Gastroesophageal sphincter (tissue), 4 donors: ENCODE measurements at regions not wholly inside any gene's neighbourhood (a gene's known extent, or its start where the extent isn't known, plus 50 kb on each side); places are given as distances from the start of the nearest gene placed in this dataset.

Experiments
- ATAC-seq: fragments of 150-250 bp; one replicate; pipeline ENCODE4 v1.9.1; 2016; ENCODE audit warnings: mild to moderate bottlenecking, moderate library complexity
- H3K27ac ChIP-seq, 4 donors: fragments of 200-600 bp; sonication (generic) in 3 of 4; 1 replicate in 3 of 4; 2 replicates in 1 of 4; pipeline ENCODE4 v1.5.1; 2016 to 2019
- H3K27me3 ChIP-seq: fragments of 200-600 bp; sonication (generic); one replicate; pipeline ENCODE4 v1.5.1; 2019
- H3K36me3 ChIP-seq, 2 donors: fragments of 200-600 bp; sonication (generic); one replicate each; pipeline ENCODE4 v1.5.1; 2019; ENCODE audit warnings: control low read depth in 1 of 2
- H3K4me1 ChIP-seq, 3 donors: fragments of 200-600 bp; sonication (generic); 1 replicate in 2 of 3; 2 replicates in 1 of 3; pipeline ENCODE4 v1.5.1; 2016 to 2019; ENCODE audit warnings: control low read depth in 2 of 3
- H3K4me3 ChIP-seq, 2 donors: fragments of 200-600 bp; sonication (generic); one replicate each; pipeline ENCODE4 v1.5.1; 2019; ENCODE audit warnings: mild to moderate bottlenecking in 1 of 2, moderate library complexity in 1 of 2
- H3K9me3 ChIP-seq, 3 donors: fragments of 200-600 bp; sonication (generic); one replicate each; pipeline ENCODE4 v1.5.1; 2017 to 2019; ENCODE audit warnings: control low read depth in 2 of 3
- EP300 ChIP-seq: sonication (generic); formaldehyde crosslinking; IDR thresholded peaks from one replicate; pipeline ENCODE4 v1.6.1; 2017; ENCODE audit warnings: antibody characterized with exemption, mild to moderate bottlenecking
- POLR2A ChIP-seq, 2 donors: fragments of 450-650 bp; IDR thresholded peaks; one replicate each; pipeline ENCODE4 v1.6.1; 2017; ENCODE audit warnings: antibody characterized with exemption in 2 of 2, mild to moderate bottlenecking in 2 of 2, moderate library complexity in 1 of 2
- POLR2AphosphoS5 ChIP-seq: sonication (generic); formaldehyde crosslinking; IDR thresholded peaks from one replicate; pipeline ENCODE4 v1.6.1; 2017; ENCODE audit warnings: antibody characterized with exemption
- WGBS, 2 donors: methylation state at CpG; one replicate each; pipeline ENCODE4 v1.1.5; 2018; ENCODE audit warnings: low coverage in 1 of 2; 5-methylcytosine and 5-hydroxymethylcytosine counted together
- TF ChIP-seq, protein P1 (sequence below), 4 experiments: fragments of 200-600 bp in 2 of 4; fragments of 450-650 bp in 2 of 4; sonication (generic) in 1 of 4; IDR thresholded peaks; one replicate each; pipeline ENCODE4 v1.5.1; 2017 to 2019; ENCODE audit warnings: antibody characterized with exemption in 4 of 4, mild to moderate bottlenecking in 2 of 4, moderate library complexity in 2 of 4

DNA sequence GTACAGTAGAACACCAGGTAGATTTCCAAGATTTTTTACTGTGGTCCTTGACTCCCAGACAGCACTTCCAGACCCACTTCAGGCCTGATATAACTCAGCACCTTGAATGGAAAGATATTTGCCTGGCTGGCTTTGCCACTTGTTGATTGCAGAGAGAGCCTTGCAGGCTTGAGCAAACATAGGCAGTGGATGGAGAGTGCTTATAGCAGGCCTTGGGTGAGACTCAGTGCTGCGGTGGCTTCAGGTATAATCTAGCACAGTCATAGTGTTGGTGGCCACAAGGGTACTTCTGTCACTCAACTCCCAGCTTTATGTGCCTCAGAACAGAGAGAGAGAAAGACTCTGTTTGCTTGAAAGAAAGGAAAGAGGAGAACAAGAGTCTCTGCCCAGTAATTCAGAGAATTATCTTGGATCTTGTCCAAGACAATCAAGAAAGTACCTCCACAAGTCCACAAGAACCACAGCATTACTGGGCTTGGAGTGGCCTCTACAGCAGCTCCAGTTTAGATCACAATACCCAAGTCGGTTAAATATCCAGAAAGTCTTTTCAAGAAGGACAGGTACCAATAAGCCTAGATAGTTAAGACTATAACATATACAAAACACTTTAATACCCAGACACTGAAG is 70.5 kb upstream of the FKBP1C start:
- TF ChIP-seq POLR2A (IDR thresholded peaks at IDR 0.05) (no peak), EP300 (no peak), POLR2AphosphoS5 (no peak)
- TF ChIP-seq, protein P1, sequence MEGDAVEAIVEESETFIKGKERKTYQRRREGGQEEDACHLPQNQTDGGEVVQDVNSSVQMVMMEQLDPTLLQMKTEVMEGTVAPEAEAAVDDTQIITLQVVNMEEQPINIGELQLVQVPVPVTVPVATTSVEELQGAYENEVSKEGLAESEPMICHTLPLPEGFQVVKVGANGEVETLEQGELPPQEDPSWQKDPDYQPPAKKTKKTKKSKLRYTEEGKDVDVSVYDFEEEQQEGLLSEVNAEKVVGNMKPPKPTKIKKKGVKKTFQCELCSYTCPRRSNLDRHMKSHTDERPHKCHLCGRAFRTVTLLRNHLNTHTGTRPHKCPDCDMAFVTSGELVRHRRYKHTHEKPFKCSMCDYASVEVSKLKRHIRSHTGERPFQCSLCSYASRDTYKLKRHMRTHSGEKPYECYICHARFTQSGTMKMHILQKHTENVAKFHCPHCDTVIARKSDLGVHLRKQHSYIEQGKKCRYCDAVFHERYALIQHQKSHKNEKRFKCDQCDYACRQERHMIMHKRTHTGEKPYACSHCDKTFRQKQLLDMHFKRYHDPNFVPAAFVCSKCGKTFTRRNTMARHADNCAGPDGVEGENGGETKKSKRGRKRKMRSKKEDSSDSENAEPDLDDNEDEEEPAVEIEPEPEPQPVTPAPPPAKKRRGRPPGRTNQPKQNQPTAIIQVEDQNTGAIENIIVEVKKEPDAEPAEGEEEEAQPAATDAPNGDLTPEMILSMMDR (IDR thresholded peaks at IDR 0.05): no peak
- H3K36me3 ChIP-seq: no peaks in the 10 kb centered on the region
- peaks cover 0 to 9% (median 0%) of the 10 kb centered on the region in 3 donors for H3K9me3 ChIP-seq
- no peak for ATAC-seq
- no peaks in the 10 kb centered on the region for H3K4me1 ChIP-seq
- no peak overlapping the region for H3K27ac ChIP-seq
- no peaks in the 10 kb centered on the region for H3K27me3 ChIP-seq
- no peak overlapping the region for H3K4me3 ChIP-seq
- 80 to 100% methylated on average over 1 of the region's 2 CpGs for WGBS, 2 donors

DNA sequence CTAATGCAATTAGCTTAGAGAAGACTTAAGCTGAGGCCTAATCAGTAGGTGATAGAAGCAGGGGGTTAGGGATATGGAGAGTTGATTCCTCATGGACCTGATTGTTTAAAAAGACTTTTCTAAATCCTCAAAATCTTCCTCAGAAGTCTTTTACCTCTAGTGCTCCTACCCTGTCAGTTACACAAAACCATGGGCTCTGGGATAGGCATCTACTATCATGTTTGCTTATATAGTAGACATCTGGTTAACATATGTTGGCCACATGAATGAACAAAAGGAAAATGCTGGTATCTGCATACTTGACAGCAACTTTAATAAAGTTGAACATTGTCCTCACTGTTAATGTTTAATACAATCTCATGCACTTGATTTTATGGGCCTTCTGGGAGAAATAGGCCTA is 61.5 kb upstream of the FKBP1C start:
- ATAC-seq: no peak
- Histone ChIP-seq H3K27me3 (no peaks in the 10 kb centered on the region), H3K36me3 (no peaks in the 10 kb centered on the region), H3K9me3 (no peaks in the 10 kb centered on the region), H3K27ac (no peak overlapping the region), H3K4me3 (no peak overlapping the region), H3K4me1 (no peaks in the 10 kb centered on the region)
- TF ChIP-seq POLR2AphosphoS5 (no peak), POLR2A (IDR thresholded peaks at IDR 0.05) (no peak), EP300 (no peak)
- TF ChIP-seq, protein P1 (IDR thresholded peaks at IDR 0.05): no peak

DNA sequence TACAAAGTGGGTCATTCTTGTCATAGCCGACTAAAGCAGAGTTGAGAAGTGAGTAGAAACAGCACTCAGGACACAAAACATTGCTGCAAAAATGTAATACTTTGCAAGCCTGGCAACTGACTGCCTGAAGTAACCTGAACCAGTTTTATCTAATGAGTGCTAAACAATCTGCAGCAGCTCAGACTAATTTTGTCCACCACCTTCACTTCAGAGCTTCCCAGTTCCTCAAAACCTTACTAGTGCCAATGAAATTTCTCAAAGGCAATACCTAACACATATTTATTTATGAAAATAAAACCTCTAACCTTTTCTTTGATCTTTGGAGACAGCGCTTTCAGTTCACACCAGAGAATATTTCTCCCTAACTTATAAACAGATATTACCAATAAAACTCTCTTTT is 56.7 kb upstream of the FKBP1C start:
- TF ChIP-seq POLR2A (IDR thresholded peaks at IDR 0.05): no peak
- TF ChIP-seq POLR2AphosphoS5: no peak
- TF ChIP-seq EP300: no peak
- TF ChIP-seq, protein P1 (IDR thresholded peaks at IDR 0.05): no peak
- no peak overlapping the region for H3K4me3 ChIP-seq
- no peaks in the 10 kb centered on the region for H3K36me3 ChIP-seq
- 59 to 67% methylated on average over 2 of the region's 2 CpGs for WGBS, 2 donors
- H3K9me3 ChIP-seq: no peaks in the 10 kb centered on the region
- ATAC-seq: no peak
- no peak overlapping the region for H3K27ac ChIP-seq
- H3K4me1 ChIP-seq: no peaks in the 10 kb centered on the region
- no peaks in the 10 kb centered on the region for H3K27me3 ChIP-seq
